ENCODE measurements at regions not wholly inside any gene's neighbourhood (a gene's known extent, or its start where the extent isn't known, plus 50 kb on each side); places are given as distances from the start of the nearest gene placed in this dataset.
"Not testable (repeated sequence)": the region's sequence is repeated elsewhere in the genome, so short reads cannot be mapped to it uniquely, and the experiment has no call there.

DNA sequence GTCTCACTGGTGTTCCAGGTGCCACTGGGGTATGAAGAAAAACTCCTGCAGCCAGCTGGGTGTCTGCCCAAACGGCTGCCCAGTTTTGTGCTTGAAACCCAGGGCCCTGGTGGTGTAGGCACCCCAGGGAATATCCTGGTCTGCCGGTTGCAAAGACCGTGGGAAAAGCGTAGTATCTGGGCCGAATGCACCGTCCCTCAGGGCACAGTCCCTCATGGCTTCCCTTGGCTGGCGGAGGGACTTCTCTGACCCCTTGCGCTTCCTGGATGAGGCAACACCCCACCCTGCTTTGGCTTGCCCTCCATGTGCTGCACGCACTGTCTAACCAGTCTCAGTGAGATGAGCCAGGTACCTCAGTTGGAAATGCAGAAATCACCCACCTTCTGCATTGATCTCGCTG, 587.1 kb upstream of the ZFP42 start:
- not testable (repeated sequence) for H3K4me3 ChIP-seq (ENCODE audit: low read length in 2 of 2); H3K4me1 ChIP-seq (ENCODE audit: control insufficient read depth, insufficient read depth, low read length)

DNA sequence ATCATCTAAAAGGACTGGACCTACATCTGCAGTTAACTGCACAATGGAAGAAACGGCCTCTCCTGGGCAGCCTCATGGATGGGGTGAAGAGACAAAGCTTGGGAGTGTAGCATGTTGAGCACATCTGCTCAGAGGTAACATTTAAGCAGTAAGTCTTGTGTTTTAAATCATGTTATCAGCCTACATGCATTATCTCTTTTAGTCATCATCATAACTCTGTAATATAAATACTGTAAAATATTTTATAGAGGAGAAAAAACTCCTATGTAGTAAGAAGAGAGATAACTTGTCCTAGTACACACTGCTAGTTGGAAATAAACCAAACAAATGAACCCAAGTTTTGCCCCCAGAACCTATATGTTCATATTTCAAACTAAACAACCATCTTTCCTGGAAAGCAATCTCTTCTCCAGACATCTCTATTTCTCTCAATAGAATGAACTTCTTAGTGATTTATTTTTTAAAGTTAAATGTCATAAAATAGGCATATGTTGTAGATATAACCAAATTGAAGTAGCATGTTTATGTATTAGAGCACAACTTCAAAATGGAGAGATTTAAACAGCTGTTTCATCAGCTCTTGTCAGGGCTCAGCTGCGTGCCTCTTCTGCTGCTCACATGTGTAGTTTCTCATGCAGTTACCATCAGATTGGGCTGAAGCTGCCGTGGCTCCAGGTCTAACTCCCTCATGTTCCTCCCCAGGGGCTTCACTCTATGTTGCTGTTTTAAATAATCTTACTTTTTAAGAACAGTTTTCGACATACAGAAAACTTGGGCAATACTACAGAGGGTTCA, 581.8 kb upstream of the ZFP42 start:
- H3K9me3 ChIP-seq (ENCODE audit: control insufficient read depth in 2 of 2, low read length in 2 of 2) = peaks cover 0 to 3% of the 10 kb centered on the region in 2 donors
- no peaks in the 10 kb centered on the region for H3K27me3 ChIP-seq (ENCODE audit: control insufficient read depth in 1 of 2, insufficient read depth in 2 of 2, low read length in 2 of 2)
- H3K4me1 ChIP-seq (ENCODE audit: control insufficient read depth, insufficient read depth, low read length) = no peaks in the 10 kb centered on the region
- no peak overlapping the region for H3K4me3 ChIP-seq (ENCODE audit: low read length in 2 of 2)
- no peaks in the 10 kb centered on the region for H3K36me3 ChIP-seq (ENCODE audit: control insufficient read depth in 2 of 2, insufficient read depth in 2 of 2, low read length in 2 of 2)
- no peak overlapping the region for H3K9ac ChIP-seq (ENCODE audit: low read length in 2 of 2)
- H3K27ac ChIP-seq (ENCODE audit: low read length) = no peak overlapping the region

More for the DNA sequence above, 587.1 kb upstream of the ZFP42 start:
- H3K9me3 ChIP-seq (ENCODE audit: control insufficient read depth in 2 of 2, low read length in 2 of 2); H3K27ac ChIP-seq (ENCODE audit: low read length); H3K9ac ChIP-seq (ENCODE audit: low read length in 2 of 2); H3K27me3 ChIP-seq (ENCODE audit: control insufficient read depth in 1 of 2, insufficient read depth in 2 of 2, low read length in 2 of 2); H3K36me3 ChIP-seq (ENCODE audit: control insufficient read depth in 2 of 2, insufficient read depth in 2 of 2, low read length in 2 of 2): not testable (repeated sequence)

GRCh38 chr4:187414716-187415115, 580.9 kb upstream of the ZFP42 start:
- H3K4me1 ChIP-seq (ENCODE audit: control insufficient read depth, insufficient read depth, low read length) = no peaks in the 10 kb centered on the region
- H3K27ac ChIP-seq (ENCODE audit: low read length) = no peak overlapping the region

GRCh38 chr4:187415231-187415630, 580.3 kb upstream of the ZFP42 start:
- H3K9ac ChIP-seq (ENCODE audit: low read length in 2 of 2) = no peak overlapping the region
- no peaks in the 10 kb centered on the region for H3K36me3 ChIP-seq (ENCODE audit: control insufficient read depth in 2 of 2, insufficient read depth in 2 of 2, low read length in 2 of 2)
- H3K9me3 ChIP-seq (ENCODE audit: control insufficient read depth in 2 of 2, low read length in 2 of 2) = peaks cover 0 to 3% of the 10 kb centered on the region in 2 donors
- no peaks in the 10 kb centered on the region for H3K4me1 ChIP-seq (ENCODE audit: control insufficient read depth, insufficient read depth, low read length)
- no peaks in the 10 kb centered on the region for H3K27me3 ChIP-seq (ENCODE audit: control insufficient read depth in 1 of 2, insufficient read depth in 2 of 2, low read length in 2 of 2)
- H3K4me3 ChIP-seq (ENCODE audit: low read length in 2 of 2) = no peak overlapping the region
- H3K27ac ChIP-seq (ENCODE audit: low read length) = no peak overlapping the region

More at GRCh38 chr4:187414716-187415115, 580.9 kb upstream of the ZFP42 start:
- H3K36me3 ChIP-seq (ENCODE audit: control insufficient read depth in 2 of 2, insufficient read depth in 2 of 2, low read length in 2 of 2) = no peaks in the 10 kb centered on the region
- H3K4me3 ChIP-seq (ENCODE audit: low read length in 2 of 2) = no peak overlapping the region
- peaks cover 0 to 3% of the 10 kb centered on the region in 2 donors for H3K9me3 ChIP-seq (ENCODE audit: control insufficient read depth in 2 of 2, low read length in 2 of 2)
- H3K27me3 ChIP-seq (ENCODE audit: control insufficient read depth in 1 of 2, insufficient read depth in 2 of 2, low read length in 2 of 2) = no peaks in the 10 kb centered on the region
- no peak overlapping the region for H3K9ac ChIP-seq (ENCODE audit: low read length in 2 of 2)

GRCh38 chr4:187416216-187416615, 579.4 kb upstream of the ZFP42 start:
- H3K27me3 ChIP-seq (ENCODE audit: control insufficient read depth in 1 of 2, insufficient read depth in 2 of 2, low read length in 2 of 2) = no peaks in the 10 kb centered on the region

GRCh38 chr4:187417721-187418120, 577.9 kb upstream of the ZFP42 start:
- no peak overlapping the region for H3K4me3 ChIP-seq (ENCODE audit: low read length in 2 of 2)
- no peak overlapping the region for H3K27ac ChIP-seq (ENCODE audit: low read length)
- H3K9me3 ChIP-seq (ENCODE audit: control insufficient read depth in 2 of 2, low read length in 2 of 2) = peaks cover 0 to 3% of the 10 kb centered on the region in 2 donors
- H3K27me3 ChIP-seq (ENCODE audit: control insufficient read depth in 1 of 2, insufficient read depth in 2 of 2, low read length in 2 of 2) = no peaks in the 10 kb centered on the region
- H3K4me1 ChIP-seq (ENCODE audit: control insufficient read depth, insufficient read depth, low read length) = no peaks in the 10 kb centered on the region
- no peaks in the 10 kb centered on the region for H3K36me3 ChIP-seq (ENCODE audit: control insufficient read depth in 2 of 2, insufficient read depth in 2 of 2, low read length in 2 of 2)
- no peak overlapping the region for H3K9ac ChIP-seq (ENCODE audit: low read length in 2 of 2)

More at GRCh38 chr4:187416216-187416615, 579.4 kb upstream of the ZFP42 start:
- H3K9me3 ChIP-seq (ENCODE audit: control insufficient read depth in 2 of 2, low read length in 2 of 2) = peaks cover 0 to 3% of the 10 kb centered on the region in 2 donors
- no peak overlapping the region for H3K4me3 ChIP-seq (ENCODE audit: low read length in 2 of 2)
- no peak overlapping the region for H3K9ac ChIP-seq (ENCODE audit: low read length in 2 of 2)
- no peaks in the 10 kb centered on the region for H3K36me3 ChIP-seq (ENCODE audit: control insufficient read depth in 2 of 2, insufficient read depth in 2 of 2, low read length in 2 of 2)
- H3K4me1 ChIP-seq (ENCODE audit: control insufficient read depth, insufficient read depth, low read length) = no peaks in the 10 kb centered on the region
- H3K27ac ChIP-seq (ENCODE audit: low read length) = no peak overlapping the region

DNA sequence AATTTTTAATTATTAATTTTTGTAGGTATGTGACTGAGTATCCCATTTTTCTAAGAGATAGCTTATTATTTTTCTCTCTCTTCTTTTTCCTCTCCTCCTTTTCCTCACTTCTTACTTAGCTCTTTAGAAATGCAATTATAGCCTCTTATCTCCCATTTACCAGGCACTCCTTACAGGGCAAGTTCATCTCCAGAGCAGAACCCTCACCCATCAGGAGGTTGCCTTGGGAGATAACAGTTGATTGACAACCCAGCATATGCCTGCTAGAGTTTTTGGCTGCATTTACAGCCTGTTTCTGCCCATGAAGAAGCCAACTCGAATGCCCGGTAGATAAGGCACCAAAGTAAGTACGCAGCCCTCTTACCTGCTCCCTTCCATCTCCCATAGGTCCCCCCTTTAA, 572.9 kb upstream of the ZFP42 start:
- Histone ChIP-seq H3K27ac (ENCODE audit: low read length) (no peak overlapping the region), H3K4me1 (ENCODE audit: control insufficient read depth, insufficient read depth, low read length) (no peaks in the 10 kb centered on the region), H3K4me3 (ENCODE audit: low read length in 2 of 2) (no peak overlapping the region), H3K9ac (ENCODE audit: low read length in 2 of 2) (no peak overlapping the region), H3K27me3 (ENCODE audit: control insufficient read depth in 1 of 2, insufficient read depth in 2 of 2, low read length in 2 of 2) (no peaks in the 10 kb centered on the region), H3K9me3 (ENCODE audit: control insufficient read depth in 2 of 2, low read length in 2 of 2) (no peaks in the 10 kb centered on the region), H3K36me3 (ENCODE audit: control insufficient read depth in 2 of 2, insufficient read depth in 2 of 2, low read length in 2 of 2) (no peaks in the 10 kb centered on the region)

DNA sequence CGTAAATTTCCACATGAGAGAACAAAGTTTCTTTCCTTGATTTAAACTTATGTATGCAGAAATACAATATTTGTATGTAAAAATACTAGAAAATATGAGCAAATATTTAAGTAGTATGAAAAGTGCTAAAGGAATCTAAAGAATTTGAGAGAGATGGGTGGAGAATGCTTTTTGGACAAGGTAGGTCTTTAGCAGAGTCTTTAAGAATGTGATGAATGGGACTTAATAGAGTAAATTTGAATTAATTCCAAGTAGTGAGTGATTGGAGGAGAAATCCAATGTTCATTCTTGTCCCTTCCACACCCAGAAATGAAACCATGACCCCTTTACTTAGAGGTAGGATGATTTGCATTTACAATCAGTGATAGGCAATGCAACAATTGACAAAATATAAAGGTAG, 570.9 kb upstream of the ZFP42 start:
- H3K27ac ChIP-seq (ENCODE audit: low read length) = no peak overlapping the region
- H3K9ac ChIP-seq (ENCODE audit: low read length in 2 of 2) = no peak overlapping the region
- H3K9me3 ChIP-seq (ENCODE audit: control insufficient read depth in 2 of 2, low read length in 2 of 2) = no peaks in the 10 kb centered on the region
- no peaks in the 10 kb centered on the region for H3K36me3 ChIP-seq (ENCODE audit: control insufficient read depth in 2 of 2, insufficient read depth in 2 of 2, low read length in 2 of 2)
- no peak overlapping the region for H3K4me3 ChIP-seq (ENCODE audit: low read length in 2 of 2)
- no peaks in the 10 kb centered on the region for H3K27me3 ChIP-seq (ENCODE audit: control insufficient read depth in 1 of 2, insufficient read depth in 2 of 2, low read length in 2 of 2)
- H3K4me1 ChIP-seq (ENCODE audit: control insufficient read depth, insufficient read depth, low read length) = no peaks in the 10 kb centered on the region

GRCh38 chr4:187426511-187426910, 569.1 kb upstream of the ZFP42 start:
- H3K4me1 ChIP-seq (ENCODE audit: control insufficient read depth, insufficient read depth, low read length) = no peaks in the 10 kb centered on the region
- no peak overlapping the region for H3K4me3 ChIP-seq (ENCODE audit: low read length in 2 of 2)
- H3K27ac ChIP-seq (ENCODE audit: low read length) = no peak overlapping the region
- H3K9me3 ChIP-seq (ENCODE audit: control insufficient read depth in 2 of 2, low read length in 2 of 2) = no peaks in the 10 kb centered on the region
- no peaks in the 10 kb centered on the region for H3K27me3 ChIP-seq (ENCODE audit: control insufficient read depth in 1 of 2, insufficient read depth in 2 of 2, low read length in 2 of 2)
- H3K36me3 ChIP-seq (ENCODE audit: control insufficient read depth in 2 of 2, insufficient read depth in 2 of 2, low read length in 2 of 2) = no peaks in the 10 kb centered on the region
- no peak overlapping the region for H3K9ac ChIP-seq (ENCODE audit: low read length in 2 of 2)

DNA sequence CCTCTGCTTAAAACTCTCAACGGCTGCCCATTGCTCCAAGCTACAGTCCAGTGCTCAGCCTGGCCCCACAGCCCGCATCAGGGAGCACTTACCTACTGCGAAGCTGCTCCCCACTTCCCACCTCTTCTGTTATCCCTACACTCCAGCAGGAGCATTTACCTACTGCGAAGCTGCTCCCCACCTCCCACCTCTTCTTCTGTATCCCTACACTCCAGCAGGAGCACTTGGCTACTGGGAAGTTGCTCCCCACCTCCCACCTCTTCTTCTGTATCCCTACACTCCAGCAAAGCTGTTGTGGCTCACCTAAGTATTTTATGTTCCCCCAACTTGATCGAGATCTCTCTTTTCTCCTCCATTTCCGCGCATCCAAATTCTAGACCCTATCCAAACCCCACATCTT, 563.3 kb upstream of the ZFP42 start:
- no peaks in the 10 kb centered on the region for H3K4me1 ChIP-seq (ENCODE audit: control insufficient read depth, insufficient read depth, low read length)
- no peaks in the 10 kb centered on the region for H3K9me3 ChIP-seq (ENCODE audit: control insufficient read depth in 2 of 2, low read length in 2 of 2)
- no peak overlapping the region for H3K9ac ChIP-seq (ENCODE audit: low read length in 2 of 2)
- no peaks in the 10 kb centered on the region for H3K36me3 ChIP-seq (ENCODE audit: control insufficient read depth in 2 of 2, insufficient read depth in 2 of 2, low read length in 2 of 2)
- no peak overlapping the region for H3K4me3 ChIP-seq (ENCODE audit: low read length in 2 of 2)
- H3K27ac ChIP-seq (ENCODE audit: low read length) = no peak overlapping the region
- H3K27me3 ChIP-seq (ENCODE audit: control insufficient read depth in 1 of 2, insufficient read depth in 2 of 2, low read length in 2 of 2) = no peaks in the 10 kb centered on the region

DNA sequence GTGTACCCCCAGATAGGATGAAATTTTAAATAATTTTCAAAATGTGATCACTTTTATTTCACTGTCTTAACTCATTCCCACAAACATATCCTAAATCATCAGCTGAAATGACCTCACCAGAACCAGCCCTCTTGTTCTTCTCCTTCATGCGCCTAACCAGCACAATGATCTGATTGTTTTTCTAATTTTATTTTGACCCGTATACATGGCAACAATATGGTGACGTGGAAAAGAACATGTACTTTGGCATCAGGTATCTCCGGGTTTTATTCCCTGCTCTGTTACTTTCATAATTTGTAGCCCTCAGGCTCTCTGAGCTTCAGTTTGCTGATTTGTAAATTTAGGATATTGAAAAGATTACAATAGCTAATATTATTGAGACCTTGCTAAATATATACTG, 562.4 kb upstream of the ZFP42 start:
- H3K27me3 ChIP-seq (ENCODE audit: control insufficient read depth in 1 of 2, insufficient read depth in 2 of 2, low read length in 2 of 2) = no peaks in the 10 kb centered on the region
- no peak overlapping the region for H3K27ac ChIP-seq (ENCODE audit: low read length)
- H3K4me1 ChIP-seq (ENCODE audit: control insufficient read depth, insufficient read depth, low read length) = no peaks in the 10 kb centered on the region
- no peaks in the 10 kb centered on the region for H3K36me3 ChIP-seq (ENCODE audit: control insufficient read depth in 2 of 2, insufficient read depth in 2 of 2, low read length in 2 of 2)
- H3K9me3 ChIP-seq (ENCODE audit: control insufficient read depth in 2 of 2, low read length in 2 of 2) = no peaks in the 10 kb centered on the region
- no peak overlapping the region for H3K4me3 ChIP-seq (ENCODE audit: low read length in 2 of 2)
- H3K9ac ChIP-seq (ENCODE audit: low read length in 2 of 2) = no peak overlapping the region
